OCI-LY3 (cell line): ENCODE measurements at regions not wholly inside any gene's neighbourhood (a gene's known extent, or its start where the extent isn't known, plus 50 kb on each side); places are given as distances from the start of the nearest gene placed in this dataset.
A peak's percentile ranks its signal among the peaks of the same experiment; 100 is the strongest.

ENCODE experiments used
- H2AFZ ChIP-seq: fragments of 200-600, 300-600 bp; shearing (Covaris generic); 2 replicates; pipeline ENCODE4 v1.6.0; 2014; ENCODE audit warnings: antibody characterized with exemption, low read depth, low read length
- H3K27ac ChIP-seq: fragments of 200-600, 300-600 bp; sonication (generic); 2 replicates; pipeline ENCODE4 v1.5.1; 2014; ENCODE audit warnings: mild to moderate bottlenecking, low read length, moderate library complexity, mixed read lengths
- H3K27me3 ChIP-seq: fragments of 200-600, 300-600 bp; sonication (generic); 2 replicates; pipeline ENCODE4 v1.6.1; 2014; ENCODE audit warnings: low read depth, low read length, mixed read lengths
- H3K36me3 ChIP-seq: fragments of 200-600, 300-600 bp; sonication (generic); replicated peaks from 2 replicates; pipeline ENCODE3; 2014; ENCODE audit warnings: low read depth, low read length, mixed read lengths
- H3K4me1 ChIP-seq: fragments of 300-600, 200-600 bp; sonication (generic); 2 replicates; pipeline ENCODE4 v1.6.1; 2014; ENCODE audit warnings: low read length, mixed read lengths
- H3K4me2 ChIP-seq: fragments of 200-600, 300-600 bp; sonication (generic); 2 replicates; pipeline ENCODE4 v1.6.1; 2014; ENCODE audit warnings: low read length, mixed read lengths
- H3K4me3 ChIP-seq: fragments of 300-600, 200-600 bp; sonication (generic); 2 replicates; pipeline ENCODE4 v1.5.1; 2014; ENCODE audit warnings: antibody characterized with exemption, mild to moderate bottlenecking, low read length, moderate library complexity
- H3K79me2 ChIP-seq: fragments of 300-600, 200-600 bp; shearing (Covaris generic); 2 replicates; pipeline ENCODE4 v1.6.1; 2014; ENCODE audit warnings: mild to moderate bottlenecking, low read length, mixed read lengths
- H3K9ac ChIP-seq: fragments of 300-600, 200-600 bp; shearing (Covaris generic); 2 replicates; pipeline ENCODE4 v1.6.0; 2014; ENCODE audit warnings: mild to moderate bottlenecking, low read length, moderate library complexity
- H3K9me3 ChIP-seq: fragments of 200-600, 300-600 bp; shearing (Covaris generic); 2 replicates; pipeline ENCODE4 v1.6.1; 2014; ENCODE audit warnings: low read length, mixed read lengths; ENCODE audit not compliant: insufficient read depth
- H4K20me1 ChIP-seq: fragments of 200-600, 300-600 bp; sonication (generic); 2 replicates; pipeline ENCODE4 v1.6.1; 2016; ENCODE audit warnings: low read length, mixed read lengths; ENCODE audit not compliant: insufficient read depth
- CTCF ChIP-seq: fragments of 200-600, 300-600 bp; sonication (generic); IDR thresholded peaks from 2 replicates; pipeline ENCODE4 v1.5.1; 2014; ENCODE audit warnings: antibody characterized with exemption, low read length, low read depth
- EZH2phosphoT487 ChIP-seq: fragments of 200-600 bp; shearing (Covaris generic); IDR thresholded peaks from 2 replicates; pipeline ENCODE4 v1.6.1; 2018; ENCODE audit warnings: antibody characterized with exemption, mixed run types, low read depth

DNA sequence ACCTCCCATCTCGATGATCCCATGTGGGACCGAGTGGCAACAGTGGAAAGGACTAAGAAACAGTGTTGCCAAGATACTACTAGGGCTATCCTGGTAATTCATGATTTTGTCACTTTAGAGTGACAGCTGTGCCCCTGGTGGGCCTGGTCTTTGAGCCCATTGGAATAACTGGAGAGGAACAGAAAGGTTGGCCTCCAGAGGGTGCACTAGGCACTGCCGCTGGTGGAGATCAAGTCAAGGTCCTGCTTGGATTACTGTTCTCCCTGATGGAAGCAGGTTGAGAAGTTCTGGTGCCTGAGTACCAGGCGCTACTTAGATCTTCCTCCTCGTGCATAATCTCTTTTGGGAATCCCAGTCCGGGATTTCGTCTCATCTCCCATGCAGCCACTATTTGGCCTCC, 129.6 kb downstream of the SEC61B start:
- H3K4me2 ChIP-seq, result no peak overlapping the region
- no peak overlapping the region for H3K9ac ChIP-seq
- H3K4me1 ChIP-seq, result peaks cover 4% of the 10 kb centered on the region; the same call in 1 of the 2 replicates
- H3K36me3 ChIP-seq, result no peaks in the 10 kb centered on the region
- H3K4me3 ChIP-seq, result no peak overlapping the region
- no peak overlapping the region for H2AFZ ChIP-seq
- TF ChIP-seq EZH2phosphoT487, result no peak
- 0 out of 2 replicates have a peak, but pooled peaks have one; percentile 18 for TF ChIP-seq CTCF
- H3K27me3 ChIP-seq, result no peaks in the 10 kb centered on the region
- H3K79me2 ChIP-seq, result no peaks in the 10 kb centered on the region
- no peak overlapping the region for H3K27ac ChIP-seq
- H4K20me1 ChIP-seq, result no peaks in the 10 kb centered on the region
- H3K9me3 ChIP-seq, result no peaks in the 10 kb centered on the region

DNA sequence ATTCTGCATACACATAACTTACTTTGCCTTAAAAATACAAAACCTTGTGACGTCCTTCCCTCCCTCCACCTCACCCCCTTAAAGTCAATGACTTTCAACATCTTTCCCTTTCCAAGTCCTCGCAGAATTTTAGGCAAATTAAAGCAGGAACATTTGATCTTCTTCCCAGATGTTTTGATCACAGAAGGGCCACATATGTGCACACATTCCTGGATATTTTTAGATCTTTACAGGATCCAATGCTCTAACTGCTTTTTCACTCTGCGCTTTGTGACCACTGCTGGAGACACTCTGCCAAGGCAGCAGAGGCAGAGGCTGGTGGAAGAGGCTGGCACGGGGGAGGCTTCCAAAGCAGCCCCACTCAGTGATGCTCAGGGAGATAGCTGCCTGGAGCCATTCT, 130.7 kb downstream of the SEC61B start:
- no peak for TF ChIP-seq CTCF
- TF ChIP-seq EZH2phosphoT487, result no peak
- no peak overlapping the region for H2AFZ ChIP-seq
- no peaks in the 10 kb centered on the region for H3K9me3 ChIP-seq
- no peak overlapping the region for H3K4me3 ChIP-seq
- no peak overlapping the region for H3K9ac ChIP-seq
- H3K4me1 ChIP-seq, result peaks cover 8% of the 10 kb centered on the region
- H4K20me1 ChIP-seq, result no peaks in the 10 kb centered on the region
- no peaks in the 10 kb centered on the region for H3K36me3 ChIP-seq
- no peaks in the 10 kb centered on the region for H3K27me3 ChIP-seq
- no peak overlapping the region for H3K4me2 ChIP-seq
- no peaks in the 10 kb centered on the region for H3K79me2 ChIP-seq
- H3K27ac ChIP-seq, result no peak overlapping the region

GRCh38 chr9:99353408-99353807, 131.3 kb downstream of the SEC61B start:
- H3K36me3 ChIP-seq, result no peaks in the 10 kb centered on the region
- H3K9me3 ChIP-seq, result no peaks in the 10 kb centered on the region
- no peaks in the 10 kb centered on the region for H4K20me1 ChIP-seq
- no peak overlapping the region for H3K27ac ChIP-seq
- H3K4me3 ChIP-seq, result no peak overlapping the region
- no peak for TF ChIP-seq EZH2phosphoT487
- no peak for TF ChIP-seq CTCF
- H3K79me2 ChIP-seq, result no peaks in the 10 kb centered on the region
- H3K4me1 ChIP-seq, result peaks cover 5% of the 10 kb centered on the region
- H3K9ac ChIP-seq, result no peak overlapping the region
- no peaks in the 10 kb centered on the region for H3K27me3 ChIP-seq
- no peak overlapping the region for H3K4me2 ChIP-seq
- no peak overlapping the region for H2AFZ ChIP-seq

GRCh38 chr9:99354104-99354503, 132.0 kb downstream of the SEC61B start:
- Histone ChIP-seq H3K27me3 (no peaks in the 10 kb centered on the region), H3K36me3 (no peaks in the 10 kb centered on the region), H3K9ac (no peak overlapping the region), H4K20me1 (no peaks in the 10 kb centered on the region), H3K9me3 (no peaks in the 10 kb centered on the region), H3K4me3 (no peak overlapping the region), H2AFZ (no peak overlapping the region), H3K27ac (no peak overlapping the region), H3K4me2 (no peak overlapping the region), H3K4me1 (peaks cover 4% of the 10 kb centered on the region), H3K79me2 (no peaks in the 10 kb centered on the region)
- no peak for TF ChIP-seq EZH2phosphoT487
- TF ChIP-seq CTCF, result no peak
